Suppressor macrophage treated with lipopolysaccharide for 4 hours (primary cell): ENCODE measurements at regions not wholly inside any gene's neighbourhood (a gene's known extent, or its start where the extent isn't known, plus 50 kb on each side); places are given as distances from the start of the nearest gene placed in this dataset.

Experiments
- DNase-seq: peaks from one replicate; pipeline ENCODE4 v3.0.0-alpha.2; 2020

DNA sequence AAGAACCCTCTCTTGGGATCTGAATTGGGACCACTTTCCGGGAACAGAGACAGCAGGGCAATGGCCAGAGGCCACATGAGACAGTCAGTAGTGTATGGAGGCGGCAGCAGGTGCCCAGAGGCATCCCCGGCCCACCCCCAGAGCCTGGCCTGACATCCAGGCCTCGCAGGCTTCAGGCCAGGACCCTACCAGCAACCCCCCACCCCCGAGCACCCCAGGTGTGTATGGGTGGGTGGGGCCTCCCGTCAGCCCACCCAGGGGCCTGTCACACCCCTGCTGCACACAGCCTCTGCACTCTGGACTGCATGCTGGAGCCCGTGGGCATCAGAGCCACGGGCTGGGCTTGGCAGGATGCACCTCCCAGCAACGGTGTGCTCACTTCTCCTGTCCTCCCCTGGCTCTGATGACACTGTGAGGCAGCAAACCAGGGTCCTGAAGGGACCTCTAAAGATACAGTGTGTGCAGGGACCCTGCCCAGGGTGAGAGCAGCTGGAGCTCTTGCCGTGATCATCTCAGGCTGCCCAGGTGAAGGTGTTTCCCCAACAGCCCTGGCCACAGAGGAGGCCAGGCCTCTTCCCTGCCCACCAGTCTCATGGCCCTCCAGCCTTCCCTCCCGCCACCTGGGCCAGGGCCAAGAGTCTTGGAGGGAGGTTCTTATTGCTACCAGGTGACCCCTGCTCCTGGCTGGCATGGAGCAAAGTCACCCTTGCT is 88.8 kb upstream of the SEPTIN5 start:
- no peak for DNase-seq

GRCh38 chr22:19626042-19626587 is 88.2 kb upstream of the SEPTIN5 start:
- DNase-seq = no peak

DNA sequence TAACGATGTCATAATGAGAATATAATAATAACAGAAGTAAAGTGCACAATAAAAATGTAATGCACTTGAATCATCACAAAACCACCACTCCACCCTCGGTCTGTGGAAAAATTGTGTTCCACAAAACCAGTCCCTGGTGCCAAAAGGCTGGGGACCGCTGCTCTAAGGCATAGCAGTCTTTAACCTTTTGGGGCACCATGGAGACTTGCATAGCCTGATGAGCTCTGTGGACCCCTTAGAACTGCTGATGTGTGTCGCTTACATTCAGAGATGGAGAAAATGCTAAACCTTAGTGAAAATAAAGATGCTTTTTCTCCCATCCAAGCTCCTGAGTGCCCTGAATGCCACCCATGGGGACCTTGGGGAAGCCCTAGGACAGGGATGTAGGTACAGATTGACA is 87.6 kb upstream of the SEPTIN5 start:
- no peak for DNase-seq

- DNase-seq = no peak
Measured at GRCh38 chr22:19628038-19628776, 86.1 kb upstream of the SEPTIN5 start.

GRCh38 chr22:19629331-19629719 is 85.0 kb upstream of the SEPTIN5 start:
- no peak for DNase-seq

GRCh38 chr22:19629720-19630419 is 84.4 kb upstream of the SEPTIN5 start:
- peak; percentile 87 for DNase-seq

- DNase-seq = no peak
Measured at GRCh38 chr22:19630614-19631013, 83.7 kb upstream of the SEPTIN5 start.

- DNase-seq = peak; percentile 18
Measured at GRCh38 chr22:19631899-19632667, 82.2 kb upstream of the SEPTIN5 start.

- no peak for DNase-seq
Measured at GRCh38 chr22:19632668-19633148, 81.6 kb upstream of the SEPTIN5 start.

GRCh38 chr22:19634226-19634975 is 79.9 kb upstream of the SEPTIN5 start:
- DNase-seq = no peak

DNA sequence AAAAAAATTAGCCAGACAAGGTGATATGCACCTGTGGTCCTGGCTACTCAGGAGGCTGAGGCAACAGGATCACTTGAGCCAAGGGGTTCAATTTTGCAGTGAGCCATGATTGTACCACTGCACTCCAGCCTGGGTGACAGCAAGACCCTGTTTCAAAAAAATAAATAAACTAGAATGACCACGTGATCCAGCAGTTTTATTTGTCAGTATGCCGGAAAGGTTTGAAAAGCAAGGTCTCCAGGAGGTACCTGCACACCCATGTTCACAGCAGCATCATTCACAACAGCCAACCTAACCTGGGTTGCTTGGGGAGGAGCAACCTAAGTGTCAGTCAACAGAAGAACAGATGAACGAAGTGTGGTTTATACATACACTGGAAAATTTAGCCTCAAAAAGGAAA is 78.7 kb upstream of the SEPTIN5 start:
- no peak for DNase-seq

- no peak for DNase-seq
Measured at GRCh38 chr22:19636696-19637407, 77.5 kb upstream of the SEPTIN5 start.

GRCh38 chr22:19637408-19638281 is 76.7 kb upstream of the SEPTIN5 start:
- no peak for DNase-seq

DNA sequence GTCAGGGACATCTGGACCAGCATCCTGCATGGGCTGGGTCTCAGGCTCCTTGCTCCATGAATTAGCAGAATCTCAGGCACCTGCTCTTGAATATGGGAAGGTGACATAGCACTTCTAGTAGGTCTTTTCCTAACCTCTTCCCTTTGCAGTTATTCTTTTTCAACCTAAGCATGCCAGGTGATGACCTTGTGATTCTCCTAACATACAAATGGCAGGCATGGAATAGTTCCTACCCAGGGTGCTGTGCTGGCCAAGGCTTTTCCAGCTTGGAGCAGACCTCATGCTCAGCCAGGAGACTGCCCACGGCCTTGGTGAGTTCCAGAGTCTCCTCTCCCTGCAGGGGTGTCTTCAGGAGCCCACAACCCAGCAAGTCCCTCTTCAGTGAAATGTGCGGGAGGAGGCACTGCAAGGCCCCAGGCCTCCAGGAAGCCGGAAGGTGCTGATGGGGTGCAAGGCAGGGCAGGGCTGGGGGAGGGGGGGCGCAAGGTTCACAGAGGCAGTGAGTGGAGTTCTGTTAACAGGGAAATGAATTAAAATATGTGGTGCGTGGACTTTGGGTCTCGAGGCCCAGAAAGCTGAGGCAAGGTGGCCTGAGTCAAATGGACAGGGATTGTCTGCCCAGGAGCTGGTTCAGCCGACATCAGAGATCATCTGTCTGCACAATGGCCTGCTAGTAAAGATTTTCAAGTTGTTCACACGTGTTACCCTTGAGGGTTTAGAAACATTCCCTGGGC is 75.9 kb upstream of the SEPTIN5 start:
- no peak for DNase-seq

DNA sequence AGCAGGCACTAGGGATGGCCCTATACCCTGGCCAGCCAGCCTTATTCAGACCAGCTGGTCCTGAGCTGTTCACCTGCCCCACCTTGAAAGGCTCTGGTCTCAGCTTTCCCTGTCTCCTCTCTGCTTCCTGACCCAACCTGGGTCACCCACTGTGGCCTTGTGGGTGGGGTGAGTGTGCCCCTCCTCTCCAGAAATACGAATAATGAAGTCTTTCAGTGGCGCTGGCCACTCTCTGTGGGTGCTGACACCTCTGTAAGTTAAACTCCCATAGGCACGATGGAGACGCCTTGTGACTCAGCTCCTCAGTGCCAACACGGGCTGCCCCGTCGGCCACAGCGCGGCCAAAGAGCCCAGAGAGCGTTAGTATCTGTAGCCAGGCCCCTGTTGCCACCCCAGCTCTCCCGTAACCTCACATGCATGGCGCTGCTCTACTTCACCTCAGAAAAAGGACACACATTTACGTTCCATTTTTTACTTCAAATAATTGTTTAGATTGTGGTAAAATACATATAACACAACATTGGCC is 74.6 kb upstream of the SEPTIN5 start:
- no peak for DNase-seq

GRCh38 chr22:19640306-19640705 is 74.0 kb upstream of the SEPTIN5 start:
- no peak for DNase-seq

GRCh38 chr22:19641254-19641982 is 72.9 kb upstream of the SEPTIN5 start:
- DNase-seq = no peak

GRCh38 chr22:19641983-19642451 is 72.3 kb upstream of the SEPTIN5 start:
- no peak for DNase-seq
